GM12878 (cell line): ENCODE measurements at regions not wholly inside any gene's neighbourhood (a gene's known extent, or its start where the extent isn't known, plus 50 kb on each side); places are given as distances from the start of the nearest gene placed in this dataset.

Experiments
- ATAC-seq: fragments of 200-7000 bp; cut with Tn5 transposase; 3 replicates; pipeline ENCODE4 v1.9.1; 2020; ENCODE audit warnings: mild to moderate bottlenecking, moderate library complexity
- BruUV-seq: library from RNA; stranded (reverse); fragments of 400-500 nt; replicated peaks from 2 replicates; lab custom pipeline; 2021; lab: Mats Ljungman, UMichigan
- CTCF ChIA-PET: fragments of 300-600 bp; sonication (Branson Sonifier 250); formaldehyde crosslinking; extraction: SDS; loops from one replicate; lab custom pipeline; 2021; ENCODE audit warnings: inconsistent platforms; lab: Yijun Ruan, JAX
- POLR2A ChIA-PET: fragments of 350-600 bp; formaldehyde crosslinking; extraction: SDS; loops from one replicate; lab custom pipeline; 2021; ENCODE audit warnings: inconsistent platforms; lab: Charles Lee
- RAD21 ChIA-PET: fragments of 300-600 bp; sonication (Branson Sonifier 250); formaldehyde crosslinking; loops from one replicate; lab custom pipeline; 2023; ENCODE audit warnings: antibody characterized with exemption; ENCODE audit not compliant: unreplicated experiment; lab: Charles Lee
- SMC1A ChIA-PET: fragments of 300-600 bp; sonication (Branson Sonifier 250); formaldehyde crosslinking; loops from one replicate; lab custom pipeline; 2023; ENCODE audit not compliant: unreplicated experiment, uncharacterized antibody; lab: Charles Lee
- DNase-seq: peaks from one replicate; pipeline ENCODE4 v3.0.0-alpha.2; 2011; ENCODE audit warnings: low read depth, low spot score
- FAIRE-seq: peaks from 3 replicates; lab custom pipeline; 2011; peaks lifted over from hg19 to GRCh38; lab: Jason Lieb, UNC
- H2AFZ ChIP-seq: 2 replicates; pipeline ENCODE4 v1.6.0; 2011; ENCODE audit warnings: low read depth, low read length, control low read depth; ENCODE audit not compliant: control insufficient read depth
- H3K27ac ChIP-seq: 2 replicates; pipeline ENCODE4 v1.5.1; 2011; ENCODE audit warnings: control low read depth; ENCODE audit not compliant: control insufficient read depth, insufficient read depth
- H3K27me3 ChIP-seq, 2 experiments: replicated peaks in 1 of 2; 2 replicates each; pipeline versions ENCODE4 v1.6.0 to v1.6.1; 2011; ENCODE audit warnings: low read length in 1 of 2; ENCODE audit not compliant: control insufficient read depth in 2 of 2, insufficient read depth in 2 of 2
- H3K36me3 ChIP-seq, 2 experiments: 2 replicates each; pipeline ENCODE4 v1.5.1; 2011; ENCODE audit warnings: low read length in 1 of 2; ENCODE audit not compliant: control insufficient read depth in 2 of 2, insufficient read depth in 2 of 2
- H3K4me1 ChIP-seq: 2 replicates; pipeline ENCODE4 v1.6.1; 2011; ENCODE audit warnings: mild to moderate bottlenecking, low read length, moderate library complexity, mixed read lengths; ENCODE audit not compliant: control insufficient read depth, insufficient read depth
- H3K4me2 ChIP-seq: 2 replicates; pipeline ENCODE4 v1.6.0; 2011; ENCODE audit warnings: control low read depth; ENCODE audit not compliant: control insufficient read depth, insufficient read depth
- H3K4me3 ChIP-seq: fragments of 200-600 bp; sonication (generic); 2 replicates; pipeline ENCODE4 v1.5.1; 2016
- H3K79me2 ChIP-seq: 2 replicates; pipeline ENCODE4 v1.6.0; 2011; ENCODE audit warnings: low read length; ENCODE audit not compliant: control insufficient read depth, insufficient read depth
- H3K9ac ChIP-seq: 2 replicates; pipeline ENCODE4 v1.8.0; 2011; ENCODE audit warnings: low read length, control low read depth, mixed read lengths; ENCODE audit not compliant: control insufficient read depth, insufficient read depth
- H3K9me3 ChIP-seq: replicated peaks from 3 replicates; pipeline ENCODE4 v1.5.1; 2011; ENCODE audit warnings: mild to moderate bottlenecking, low read length; ENCODE audit not compliant: control insufficient read depth, insufficient read depth
- H4K20me1 ChIP-seq: 2 replicates; pipeline ENCODE4 v1.6.0; 2011; ENCODE audit not compliant: control insufficient read depth, insufficient read depth
- BACH1 ChIP-seq: fragments of 450-650 bp; IDR thresholded peaks from 2 replicates; pipeline ENCODE4 v1.6.1; 2017; ENCODE audit warnings: mild to moderate bottlenecking, borderline replicate concordance
- BHLHE40 ChIP-seq, 2 experiments: fragments of 450-650 bp in 1 of 2; IDR thresholded peaks; 2 replicates each; pipeline ENCODE4 v1.6.1; 2011 to 2017; ENCODE audit warnings: low read depth in 2 of 2, borderline replicate concordance in 1 of 2, improper control_type of control experiment in 1 of 2, low read length in 1 of 2, mild to moderate bottlenecking in 1 of 2
- CEBPB ChIP-seq, 2 experiments: fragments of 150-350 bp in 1 of 2; IDR thresholded peaks; 2 replicates each; pipeline ENCODE4 v1.6.1; 2012 to 2014; ENCODE audit warnings: low read depth in 2 of 2, low read length in 2 of 2, borderline replicate concordance in 1 of 2, inconsistent platforms in 1 of 2
- DPF2 ChIP-seq: fragments of 450-650 bp; IDR thresholded peaks from 2 replicates; pipeline ENCODE4 v1.6.1; 2017; ENCODE audit warnings: mild to moderate bottlenecking
- ELK1 ChIP-seq: IDR thresholded peaks from 2 replicates; pipeline ENCODE4 v1.6.1; 2012; ENCODE audit warnings: low read depth, low read length, improper control_type of control experiment
- HDAC6 ChIP-seq: fragments of 200-600 bp; sonication (generic); IDR thresholded peaks from one replicate; pipeline ENCODE4 v1.8.0; 2017; ENCODE audit warnings: antibody characterized with exemption; ENCODE audit not compliant: unreplicated experiment
- JUND ChIP-seq: IDR thresholded peaks from 2 replicates; pipeline ENCODE4 v1.6.1; 2012; ENCODE audit warnings: low read depth, mild to moderate bottlenecking, low read length, improper control_type of control experiment, moderate library complexity
- PML ChIP-seq: IDR thresholded peaks from 2 replicates; pipeline ENCODE4 v1.6.1; 2012; ENCODE audit warnings: low read length, inconsistent platforms
- POLR2AphosphoS2 ChIP-seq: IDR thresholded peaks from 2 replicates; pipeline ENCODE4 v1.6.1; 2011; ENCODE audit warnings: low read depth, mild to moderate bottlenecking, low read length, improper control_type of control experiment, moderate library complexity
- SRF ChIP-seq, 2 experiments: IDR thresholded peaks; 2 replicates each; pipeline ENCODE4 v1.6.1; 2011; ENCODE audit warnings: low read depth in 2 of 2, low read length in 2 of 2, mild to moderate bottlenecking in 1 of 2, moderate library complexity in 1 of 2
- STAT3 ChIP-seq: IDR thresholded peaks from 2 replicates; pipeline ENCODE4 v1.6.1; 2011; ENCODE audit warnings: low read depth, low read length, improper control_type of control experiment
- WGBS: methylation state at CpG from one replicate; pipeline ENCODE4 v1.1.6; 2016; ENCODE audit warnings: low lambda C conversion rate; ENCODE audit not compliant: insufficient replicate concordance, insufficient coverage; ENCODE audit errors: missing lambda C conversion rate; 5-methylcytosine and 5-hydroxymethylcytosine counted together
- in situ Hi-C: fragments of 300-500 bp; cut with MboI; formaldehyde crosslinking; loops from 9 replicates; pipeline ENCODE4 v1.14.3; 2018; ENCODE audit warnings: mixed read lengths
- intact Hi-C: fragments of 100-400 bp; cut with micrococcal nuclease; formaldehyde crosslinking; loops from one replicate; pipeline ENCODE4 v1.14.2; 2022; ENCODE audit not compliant: unreplicated experiment
- TF ChIP-seq, protein P1 (sequence below): IDR thresholded peaks from 2 replicates; pipeline ENCODE4 v1.6.1; 2012; ENCODE audit warnings: improper control_type of control experiment, low read depth, low read length; ENCODE audit not compliant: insufficient replicate concordance

DNA sequence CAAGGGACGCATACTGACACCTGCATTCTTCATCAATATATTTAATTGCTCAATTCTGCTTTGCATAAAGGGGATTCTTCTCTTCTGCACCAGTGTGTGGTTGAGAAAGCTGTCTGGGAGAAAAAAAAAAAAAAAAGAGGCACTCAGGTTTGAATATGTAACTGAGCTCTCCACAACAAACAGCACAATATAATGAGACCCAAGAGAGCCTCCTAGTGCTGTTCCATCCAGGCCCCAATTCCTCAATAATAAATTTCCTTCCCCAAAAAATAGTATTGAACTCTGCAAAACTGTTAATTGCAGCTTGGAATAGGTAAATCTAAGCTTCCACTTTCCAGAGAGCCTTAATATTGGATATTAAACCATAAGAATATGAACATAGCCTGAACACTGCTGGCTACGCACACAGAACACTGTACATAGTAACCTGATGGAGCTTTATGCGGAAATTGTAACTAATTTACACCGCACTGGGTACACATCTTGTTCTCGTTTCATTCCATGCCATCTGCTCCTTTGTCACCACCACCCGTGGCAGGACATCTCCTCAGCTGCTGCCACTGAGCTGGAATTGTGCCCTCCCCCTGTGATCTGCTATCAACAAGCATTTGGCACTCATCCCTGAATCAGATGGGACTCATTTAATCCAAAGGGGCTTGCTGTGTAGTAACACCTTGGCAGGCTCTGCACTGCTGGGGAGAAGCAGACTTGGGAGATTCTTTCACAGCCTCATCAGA, 272.0 kb downstream of the HHIPL2 start:
- RAD21 ChIA-PET = no interaction called here
- H3K27me3 ChIP-seq = 0 out of 4 replicates have a peak, but pooled peaks cover 0 to 1% of the 10 kb centered on the region in 2 experiments
- no peak for TF ChIP-seq PML
- TF ChIP-seq JUND = no peak
- TF ChIP-seq ELK1 = no peak
- no peak for TF ChIP-seq BACH1
- TF ChIP-seq HDAC6 = no peak
- TF ChIP-seq DPF2 = no peak
- TF ChIP-seq, protein P1, sequence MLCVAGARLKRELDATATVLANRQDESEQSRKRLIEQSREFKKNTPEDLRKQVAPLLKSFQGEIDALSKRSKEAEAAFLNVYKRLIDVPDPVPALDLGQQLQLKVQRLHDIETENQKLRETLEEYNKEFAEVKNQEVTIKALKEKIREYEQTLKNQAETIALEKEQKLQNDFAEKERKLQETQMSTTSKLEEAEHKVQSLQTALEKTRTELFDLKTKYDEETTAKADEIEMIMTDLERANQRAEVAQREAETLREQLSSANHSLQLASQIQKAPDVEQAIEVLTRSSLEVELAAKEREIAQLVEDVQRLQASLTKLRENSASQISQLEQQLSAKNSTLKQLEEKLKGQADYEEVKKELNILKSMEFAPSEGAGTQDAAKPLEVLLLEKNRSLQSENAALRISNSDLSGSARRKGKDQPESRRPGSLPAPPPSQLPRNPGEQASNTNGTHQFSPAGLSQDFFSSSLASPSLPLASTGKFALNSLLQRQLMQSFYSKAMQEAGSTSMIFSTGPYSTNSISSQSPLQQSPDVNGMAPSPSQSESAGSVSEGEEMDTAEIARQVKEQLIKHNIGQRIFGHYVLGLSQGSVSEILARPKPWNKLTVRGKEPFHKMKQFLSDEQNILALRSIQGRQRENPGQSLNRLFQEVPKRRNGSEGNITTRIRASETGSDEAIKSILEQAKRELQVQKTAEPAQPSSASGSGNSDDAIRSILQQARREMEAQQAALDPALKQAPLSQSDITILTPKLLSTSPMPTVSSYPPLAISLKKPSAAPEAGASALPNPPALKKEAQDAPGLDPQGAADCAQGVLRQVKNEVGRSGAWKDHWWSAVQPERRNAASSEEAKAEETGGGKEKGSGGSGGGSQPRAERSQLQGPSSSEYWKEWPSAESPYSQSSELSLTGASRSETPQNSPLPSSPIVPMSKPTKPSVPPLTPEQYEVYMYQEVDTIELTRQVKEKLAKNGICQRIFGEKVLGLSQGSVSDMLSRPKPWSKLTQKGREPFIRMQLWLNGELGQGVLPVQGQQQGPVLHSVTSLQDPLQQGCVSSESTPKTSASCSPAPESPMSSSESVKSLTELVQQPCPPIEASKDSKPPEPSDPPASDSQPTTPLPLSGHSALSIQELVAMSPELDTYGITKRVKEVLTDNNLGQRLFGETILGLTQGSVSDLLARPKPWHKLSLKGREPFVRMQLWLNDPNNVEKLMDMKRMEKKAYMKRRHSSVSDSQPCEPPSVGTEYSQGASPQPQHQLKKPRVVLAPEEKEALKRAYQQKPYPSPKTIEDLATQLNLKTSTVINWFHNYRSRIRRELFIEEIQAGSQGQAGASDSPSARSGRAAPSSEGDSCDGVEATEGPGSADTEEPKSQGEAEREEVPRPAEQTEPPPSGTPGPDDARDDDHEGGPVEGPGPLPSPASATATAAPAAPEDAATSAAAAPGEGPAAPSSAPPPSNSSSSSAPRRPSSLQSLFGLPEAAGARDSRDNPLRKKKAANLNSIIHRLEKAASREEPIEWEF = no peak
- no peak for TF ChIP-seq SRF (IDR thresholded peaks at IDR 0.05; ENCODE audit: low read depth in 2 of 2, low read length in 2 of 2)
- TF ChIP-seq POLR2AphosphoS2 = no peak
- TF ChIP-seq BHLHE40 (IDR thresholded peaks at IDR 0.05; ENCODE audit: borderline replicate concordance in 1 of 2, low read depth in 2 of 2, low read length in 1 of 2) = no peak
- TF ChIP-seq CEBPB (IDR thresholded peaks at IDR 0.05; ENCODE audit: borderline replicate concordance in 1 of 2, low read depth in 2 of 2, low read length in 2 of 2) = no peak
- no peak for TF ChIP-seq STAT3
- POLR2A ChIA-PET = interaction anchor here (0.7 kb wide), 1 partner anchor 77 kb away, joined by 3 read pairs; no protein-coding TSS in a partner anchor
- H3K4me2 ChIP-seq = no peak overlapping the region
- H3K9me3 ChIP-seq = no peaks in the 10 kb centered on the region
- no peaks in the 10 kb centered on the region for H3K36me3 ChIP-seq
- no peaks in the 10 kb centered on the region for H3K4me1 ChIP-seq
- DNase-seq (no peak), ATAC-seq (no peak), FAIRE-seq (no peak)
- H3K79me2 ChIP-seq = no peaks in the 10 kb centered on the region
- no peak overlapping the region for H3K27ac ChIP-seq
- CTCF ChIA-PET = no interaction called here
- intact Hi-C loops = no loop called here
- no peak overlapping the region for H3K9ac ChIP-seq
- SMC1A ChIA-PET = no interaction called here
- in situ Hi-C loops = no loop called here
- H2AFZ ChIP-seq = no peak overlapping the region
- no peak overlapping the region for H3K4me3 ChIP-seq
- no peaks in the 10 kb centered on the region for H4K20me1 ChIP-seq
- WGBS = 31% methylated on average over 6 of the region's 6 CpGs
- BruUV-seq = no TSS peak
